AG09319 (cell line): ENCODE measurements at regions not wholly inside any gene's neighbourhood (a gene's known extent, or its start where the extent isn't known, plus 50 kb on each side); places are given as distances from the start of the nearest gene placed in this dataset.
A peak's percentile ranks its signal among the peaks of the same experiment; 100 is the strongest.

Experiments used
- DNase-seq: peaks from one replicate; pipeline ENCODE4 v3.0.0-alpha.2; 2010; ENCODE audit warnings: low read depth; ENCODE audit errors: extremely low read depth
- CTCF ChIP-seq: IDR thresholded peaks from 2 replicates; pipeline ENCODE4 v1.5.1; 2011; ENCODE audit warnings: low read depth, mild to moderate bottlenecking, inconsistent platforms, low read length, moderate library complexity

- peak; percentile 18 for DNase-seq
- TF ChIP-seq CTCF: no peak
These were observed 116.7 kb upstream of the HAPLN1 start for GRCh38 chr5:83837265-83837907.

- TF ChIP-seq CTCF: no peak
- DNase-seq: no peak
These were observed 113.7 kb upstream of the HAPLN1 start for GRCh38 chr5:83834306-83834705.

- no peak for TF ChIP-seq CTCF
- DNase-seq: no peak
These were observed 111.2 kb upstream of the HAPLN1 start for GRCh38 chr5:83831834-83832233.

- DNase-seq: peak; percentile 74
- no peak for TF ChIP-seq CTCF
These were observed 106.5 kb upstream of the HAPLN1 start for GRCh38 chr5:83827111-83827557.

GRCh38 chr5:83817591-83817990 lies 96.9 kb upstream of the HAPLN1 start:
- no peak for DNase-seq
- no peak for TF ChIP-seq CTCF

- no peak for TF ChIP-seq CTCF
These were observed 95.0 kb upstream of the HAPLN1 start for GRCh38 chr5:83815661-83816060.

GRCh38 chr5:83810511-83810910 lies 89.9 kb upstream of the HAPLN1 start:
- no peak for DNase-seq
- TF ChIP-seq CTCF: no peak

More at GRCh38 chr5:83815661-83816060, 95.0 kb upstream of the HAPLN1 start:
- DNase-seq: no peak
